SU-DHL-6 (cell line): ENCODE measurements at regions not wholly inside any gene's neighbourhood (a gene's known extent, or its start where the extent isn't known, plus 50 kb on each side); places are given as distances from the start of the nearest gene placed in this dataset.

Experiments
- EZH2phosphoT487 ChIP-seq: fragments of 200-600 bp; sonication (generic), shearing (Covaris generic); conservative IDR thresholded peaks from 2 replicates; pipeline ENCODE4 v1.6.1; 2018; ENCODE audit warnings: mild to moderate bottlenecking, antibody characterized with exemption, low read length, moderate library complexity, mixed read lengths
- TF ChIP-seq, protein P1 (sequence below): fragments of 200-600 bp; sonication (generic); IDR thresholded peaks from one replicate; pipeline ENCODE4 v1.5.1; 2017; ENCODE audit warnings: antibody characterized with exemption, mild to moderate bottlenecking, low read length, moderate library complexity; ENCODE audit not compliant: insufficient read depth, poor library complexity, severe bottlenecking

DNA sequence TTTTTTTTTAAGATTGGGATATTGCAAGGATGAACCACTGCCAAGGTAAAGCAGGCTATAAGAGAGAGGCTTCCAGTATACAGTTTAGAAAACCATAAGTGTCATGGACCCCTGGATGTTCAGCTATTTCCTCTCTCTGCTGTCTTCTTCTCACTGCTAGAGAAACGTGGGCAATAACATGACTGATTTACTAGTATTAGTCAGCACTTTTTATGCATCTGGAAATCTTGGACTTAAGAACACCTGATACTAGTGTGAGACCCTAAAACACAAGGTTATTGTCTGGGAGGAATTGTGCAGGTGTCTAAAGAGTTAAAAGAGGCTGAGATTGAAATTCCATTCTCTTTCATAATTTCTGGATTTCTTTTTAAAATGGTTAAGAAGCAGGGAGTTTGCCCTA is 460.6 kb upstream of the MCTP2 start:
- TF ChIP-seq, protein P1, sequence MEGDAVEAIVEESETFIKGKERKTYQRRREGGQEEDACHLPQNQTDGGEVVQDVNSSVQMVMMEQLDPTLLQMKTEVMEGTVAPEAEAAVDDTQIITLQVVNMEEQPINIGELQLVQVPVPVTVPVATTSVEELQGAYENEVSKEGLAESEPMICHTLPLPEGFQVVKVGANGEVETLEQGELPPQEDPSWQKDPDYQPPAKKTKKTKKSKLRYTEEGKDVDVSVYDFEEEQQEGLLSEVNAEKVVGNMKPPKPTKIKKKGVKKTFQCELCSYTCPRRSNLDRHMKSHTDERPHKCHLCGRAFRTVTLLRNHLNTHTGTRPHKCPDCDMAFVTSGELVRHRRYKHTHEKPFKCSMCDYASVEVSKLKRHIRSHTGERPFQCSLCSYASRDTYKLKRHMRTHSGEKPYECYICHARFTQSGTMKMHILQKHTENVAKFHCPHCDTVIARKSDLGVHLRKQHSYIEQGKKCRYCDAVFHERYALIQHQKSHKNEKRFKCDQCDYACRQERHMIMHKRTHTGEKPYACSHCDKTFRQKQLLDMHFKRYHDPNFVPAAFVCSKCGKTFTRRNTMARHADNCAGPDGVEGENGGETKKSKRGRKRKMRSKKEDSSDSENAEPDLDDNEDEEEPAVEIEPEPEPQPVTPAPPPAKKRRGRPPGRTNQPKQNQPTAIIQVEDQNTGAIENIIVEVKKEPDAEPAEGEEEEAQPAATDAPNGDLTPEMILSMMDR = no peak
- no peak for TF ChIP-seq EZH2phosphoT487
